SU-DHL-6 (cell line): ENCODE measurements at regions not wholly inside any gene's neighbourhood (a gene's known extent, or its start where the extent isn't known, plus 50 kb on each side); places are given as distances from the start of the nearest gene placed in this dataset.

Experiments used
- EZH2phosphoT487 ChIP-seq: fragments of 200-600 bp; sonication (generic), shearing (Covaris generic); conservative IDR thresholded peaks from 2 replicates; pipeline ENCODE4 v1.6.1; 2018; ENCODE audit warnings: mild to moderate bottlenecking, antibody characterized with exemption, low read length, moderate library complexity, mixed read lengths
- TF ChIP-seq, protein P1 (sequence below): fragments of 200-600 bp; sonication (generic); IDR thresholded peaks from one replicate; pipeline ENCODE4 v1.5.1; 2017; ENCODE audit warnings: antibody characterized with exemption, mild to moderate bottlenecking, low read length, moderate library complexity; ENCODE audit not compliant: insufficient read depth, poor library complexity, severe bottlenecking

DNA sequence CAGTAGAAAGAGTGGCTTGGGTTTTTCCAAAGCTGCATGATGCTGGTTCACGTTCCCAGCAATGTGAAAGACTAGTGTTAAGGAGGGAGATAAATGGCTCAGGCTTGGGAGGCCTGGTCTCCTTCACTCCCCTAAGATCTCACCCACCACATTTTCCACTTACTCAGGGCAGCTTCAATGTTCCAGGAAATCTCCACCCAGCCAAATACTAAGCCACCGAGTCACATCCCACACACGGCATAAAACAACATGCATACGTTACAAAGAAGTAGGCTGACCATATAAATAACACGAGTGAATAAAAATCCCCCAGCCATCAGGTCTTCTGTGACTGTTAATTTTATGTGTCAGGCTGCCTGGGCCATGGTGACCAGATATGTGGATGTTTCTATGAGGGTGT lies 303.5 kb downstream of the SFMBT2 start:
- TF ChIP-seq, protein P1, sequence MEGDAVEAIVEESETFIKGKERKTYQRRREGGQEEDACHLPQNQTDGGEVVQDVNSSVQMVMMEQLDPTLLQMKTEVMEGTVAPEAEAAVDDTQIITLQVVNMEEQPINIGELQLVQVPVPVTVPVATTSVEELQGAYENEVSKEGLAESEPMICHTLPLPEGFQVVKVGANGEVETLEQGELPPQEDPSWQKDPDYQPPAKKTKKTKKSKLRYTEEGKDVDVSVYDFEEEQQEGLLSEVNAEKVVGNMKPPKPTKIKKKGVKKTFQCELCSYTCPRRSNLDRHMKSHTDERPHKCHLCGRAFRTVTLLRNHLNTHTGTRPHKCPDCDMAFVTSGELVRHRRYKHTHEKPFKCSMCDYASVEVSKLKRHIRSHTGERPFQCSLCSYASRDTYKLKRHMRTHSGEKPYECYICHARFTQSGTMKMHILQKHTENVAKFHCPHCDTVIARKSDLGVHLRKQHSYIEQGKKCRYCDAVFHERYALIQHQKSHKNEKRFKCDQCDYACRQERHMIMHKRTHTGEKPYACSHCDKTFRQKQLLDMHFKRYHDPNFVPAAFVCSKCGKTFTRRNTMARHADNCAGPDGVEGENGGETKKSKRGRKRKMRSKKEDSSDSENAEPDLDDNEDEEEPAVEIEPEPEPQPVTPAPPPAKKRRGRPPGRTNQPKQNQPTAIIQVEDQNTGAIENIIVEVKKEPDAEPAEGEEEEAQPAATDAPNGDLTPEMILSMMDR: no peak
- no peak for TF ChIP-seq EZH2phosphoT487
